ENCODE measurements at regions not wholly inside any gene's neighbourhood (a gene's known extent, or its start where the extent isn't known, plus 50 kb on each side); places are given as distances from the start of the nearest gene placed in this dataset.

DNA sequence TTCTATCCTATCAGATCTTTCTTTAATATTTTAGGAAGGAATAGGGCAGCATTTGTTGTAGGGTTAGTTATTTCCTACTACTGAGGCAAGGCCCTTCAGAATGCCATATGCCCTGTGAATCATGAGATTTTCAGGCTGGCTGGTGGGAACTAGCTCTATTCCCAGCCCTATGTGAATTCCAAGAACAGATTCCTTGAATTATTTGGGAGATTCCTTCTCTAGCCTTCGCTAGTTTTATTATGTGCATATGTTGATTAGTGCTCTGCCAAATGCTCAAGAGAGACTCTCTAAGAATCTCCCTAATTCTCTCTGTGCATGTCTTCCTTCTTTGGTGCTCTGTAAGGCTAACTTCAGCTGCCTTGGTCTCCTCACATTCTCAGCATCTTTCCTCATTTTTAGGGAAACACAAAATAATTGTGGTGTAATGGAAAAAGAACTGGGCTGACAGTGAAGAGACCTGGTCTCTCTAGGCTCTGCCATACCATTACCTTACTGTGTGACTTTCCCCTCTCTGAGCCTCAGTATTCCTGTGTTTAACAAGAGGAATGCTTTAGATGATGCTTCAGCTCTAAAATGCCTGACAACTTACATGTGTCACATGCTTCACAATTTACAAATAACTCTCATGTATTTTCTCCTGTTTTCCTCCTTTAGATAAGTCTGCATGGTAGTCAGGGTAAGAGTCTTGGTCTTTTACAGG is 79.7 kb downstream of the VMA21 start:
- no peak for DNase-seq (ENCODE audit: low read depth in 2 of 3, low spot score in 2 of 3)

DNA sequence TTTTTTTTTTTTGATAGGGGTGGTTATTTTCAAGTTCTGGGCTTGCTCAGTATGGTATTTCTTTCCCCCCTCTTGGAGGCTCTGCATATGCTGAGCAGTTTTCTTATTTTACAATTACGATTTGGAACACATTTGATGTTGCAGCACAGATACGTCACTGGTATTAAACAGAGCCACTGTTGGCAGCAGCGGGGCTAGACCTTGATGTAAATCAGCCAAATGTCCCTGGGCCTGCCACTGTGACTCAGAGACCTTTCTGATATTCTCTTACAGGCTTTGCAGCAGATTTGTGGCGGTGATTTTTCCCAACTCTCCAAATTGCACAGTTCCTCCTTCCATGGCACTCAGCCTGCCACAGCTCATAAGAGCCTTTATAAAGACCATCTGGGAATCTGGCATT is 81.1 kb downstream of the VMA21 start:
- no peak for DNase-seq (ENCODE audit: low read depth in 2 of 3, low spot score in 2 of 3)

DNA sequence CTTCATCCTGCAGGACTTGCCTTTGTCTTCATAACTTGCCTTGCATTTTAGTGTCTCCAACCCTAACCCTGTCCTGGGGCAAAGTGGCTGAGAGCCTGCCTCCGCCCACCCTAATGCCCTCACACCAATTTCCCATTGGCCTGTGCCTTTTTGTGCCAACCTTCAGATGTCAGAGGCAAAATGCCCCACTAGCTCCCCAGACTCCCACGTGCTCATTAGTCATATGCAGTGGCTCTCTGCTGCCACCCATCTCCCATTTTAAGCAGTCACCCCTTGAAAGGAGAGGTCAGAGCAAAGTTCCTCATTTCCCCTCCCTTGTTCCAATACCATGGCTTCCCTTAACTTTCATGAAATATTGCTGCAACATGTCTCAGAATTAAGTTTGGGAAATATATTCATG is 74.8 kb upstream of the PASD1 start:
- peak in 2 of 3 donors; percentile 53 to 69 for DNase-seq (ENCODE audit: low read depth in 2 of 3, low spot score in 2 of 3)

DNA sequence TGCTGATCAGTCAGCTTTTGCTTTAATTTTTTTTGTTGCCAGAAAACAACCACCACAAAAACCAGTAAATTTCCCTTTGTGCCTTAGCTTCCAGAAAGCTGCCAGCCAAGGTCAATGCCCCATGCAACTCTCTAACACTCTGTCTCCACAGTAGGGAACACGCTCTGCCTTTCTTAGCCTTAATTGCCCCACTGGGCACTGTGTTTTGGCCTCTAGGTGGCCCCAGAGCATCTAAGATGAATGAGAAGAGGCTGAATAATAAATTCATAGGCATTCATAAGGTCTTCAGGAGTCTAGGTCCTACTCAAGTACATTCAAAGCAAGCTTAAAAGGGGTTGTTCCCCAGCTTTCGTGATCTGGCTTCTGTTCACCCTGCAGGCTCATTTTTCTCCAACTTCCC is 57.7 kb upstream of the PASD1 start:
- peak in 2 of 3 donors; percentile 10 to 42 for DNase-seq (ENCODE audit: low read depth in 2 of 3, low spot score in 2 of 3)

DNA sequence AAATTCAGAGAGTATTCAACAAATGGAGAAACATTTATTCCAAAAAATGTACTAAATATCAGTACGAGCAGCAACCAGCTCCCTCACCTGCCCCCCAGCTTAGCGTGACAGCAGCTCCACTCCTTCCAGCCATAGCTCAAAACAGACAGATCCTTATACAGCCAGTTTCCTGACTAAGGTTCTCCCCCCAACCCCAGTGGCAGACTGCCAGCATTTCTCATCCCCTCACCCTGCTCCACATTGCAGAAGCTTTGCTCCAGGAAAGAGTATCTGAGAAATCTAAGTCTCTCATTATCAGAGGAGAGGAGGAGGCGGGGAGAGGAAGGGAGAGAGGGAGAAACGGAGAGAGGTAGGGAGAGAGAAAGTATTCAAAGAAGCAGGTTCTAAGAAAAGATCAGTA is 53.3 kb upstream of the PASD1 start:
- no peak for DNase-seq (ENCODE audit: low read depth in 2 of 3, low spot score in 2 of 3)

DNA sequence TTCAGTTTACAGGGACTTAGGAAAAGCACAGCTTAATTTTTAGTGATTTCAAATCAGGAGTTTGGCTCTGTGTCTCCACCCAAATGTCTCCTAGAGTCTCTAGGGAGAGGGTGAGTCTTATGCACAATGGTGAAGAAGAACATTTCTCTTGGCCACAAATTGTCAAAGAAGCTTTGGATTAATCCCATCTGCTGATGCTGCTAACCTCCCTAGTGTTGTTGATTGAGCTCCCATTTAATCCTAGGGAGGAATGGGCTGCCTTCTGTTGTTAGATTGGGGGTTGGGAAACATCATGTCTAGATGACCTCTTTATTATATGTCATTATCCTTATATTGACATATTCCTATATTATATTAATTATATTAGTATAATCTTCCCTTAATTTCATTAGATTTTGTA is 50.0 kb upstream of the PASD1 start:
- DNase-seq (ENCODE audit: low read depth in 2 of 3, low spot score in 2 of 3) = no peak

All from hematopoietic multipotent progenitor cell (in vitro differentiated cells).